ENCODE measurements at regions not wholly inside any gene's neighbourhood (a gene's known extent, or its start where the extent isn't known, plus 50 kb on each side); places are given as distances from the start of the nearest gene placed in this dataset.

GRCh38 chr2:187220071-187220470 lies 228.0 kb downstream of the CALCRL start:
- peaks cover 2% of the 10 kb centered on the region for H3K9me3 Mint-ChIP-seq
- POLR2A ChIA-PET = no interaction called here
- ATAC-seq (ENCODE audit: low read depth) (no peak), DNase-seq (no peak)
- no peaks in the 10 kb centered on the region for H3K27me3 Mint-ChIP-seq
- H3K27ac Mint-ChIP-seq = no peak overlapping the region
- H3K36me3 Mint-ChIP-seq (ENCODE audit: low read depth) = no peaks in the 10 kb centered on the region
- CTCF ChIA-PET = no interaction called here
- TF ChIP-seq CTCF (IDR thresholded peaks at IDR 0.05) = no peak
- no peaks in the 10 kb centered on the region for H3K4me1 Mint-ChIP-seq
- H3K4me3 Mint-ChIP-seq = no peak overlapping the region
- intact Hi-C loops (cut with micrococcal nuclease) = no loop called here

- Mint-ChIP-seq H3K27me3 (no peaks in the 10 kb centered on the region), H3K36me3 (ENCODE audit: low read depth) (no peaks in the 10 kb centered on the region), H3K4me1 (no peaks in the 10 kb centered on the region), H3K9me3 (peaks cover 4% of the 10 kb centered on the region), H3K27ac (no peak overlapping the region), H3K4me3 (no peak overlapping the region)
- ChIA-PET CTCF (no interaction called here), POLR2A (no interaction called here)
- no peak for ATAC-seq (ENCODE audit: low read depth)
- no peak for DNase-seq
- TF ChIP-seq CTCF (IDR thresholded peaks at IDR 0.05) = no peak
- intact Hi-C loops (cut with micrococcal nuclease) = no loop called here
Observed at GRCh38 chr2:187215532-187216240, 232.4 kb downstream of the CALCRL start.

GRCh38 chr2:187214306-187214705 lies 233.7 kb downstream of the CALCRL start:
- intact Hi-C loops (cut with micrococcal nuclease) = no loop called here
- CTCF ChIA-PET = no interaction called here
- H3K9me3 Mint-ChIP-seq = peaks cover 4% of the 10 kb centered on the region
- no peaks in the 10 kb centered on the region for H3K27me3 Mint-ChIP-seq
- DNase-seq (no peak), ATAC-seq (ENCODE audit: low read depth) (no peak)
- H3K27ac Mint-ChIP-seq = no peak overlapping the region
- no peak overlapping the region for H3K4me3 Mint-ChIP-seq
- no peak for TF ChIP-seq CTCF (IDR thresholded peaks at IDR 0.05)
- no peaks in the 10 kb centered on the region for H3K4me1 Mint-ChIP-seq
- H3K36me3 Mint-ChIP-seq (ENCODE audit: low read depth) = no peaks in the 10 kb centered on the region
- POLR2A ChIA-PET = no interaction called here

- DNase-seq = no peak
- Mint-ChIP-seq H3K27ac (no peak overlapping the region), H3K9me3 (peaks cover 4% of the 10 kb centered on the region), H3K36me3 (ENCODE audit: low read depth) (no peaks in the 10 kb centered on the region), H3K4me1 (no peaks in the 10 kb centered on the region), H3K4me3 (no peak overlapping the region), H3K27me3 (no peaks in the 10 kb centered on the region)
- intact Hi-C loops (cut with micrococcal nuclease) = no loop called here
- ATAC-seq (ENCODE audit: low read depth) = no peak
- ChIA-PET POLR2A (no interaction called here), CTCF (no interaction called here)
- no peak for TF ChIP-seq CTCF (IDR thresholded peaks at IDR 0.05)
Observed at GRCh38 chr2:187213798-187214197, 234.3 kb downstream of the CALCRL start.

GRCh38 chr2:187210726-187211125 lies 237.3 kb downstream of the CALCRL start:
- DNase-seq = no peak
- ChIA-PET CTCF (no interaction called here), POLR2A (no interaction called here)
- no peak overlapping the region for H3K27ac Mint-ChIP-seq
- ATAC-seq (ENCODE audit: low read depth) = no peak
- H3K36me3 Mint-ChIP-seq (ENCODE audit: low read depth) = no peaks in the 10 kb centered on the region
- no peak overlapping the region for H3K4me3 Mint-ChIP-seq
- no peak for TF ChIP-seq CTCF (IDR thresholded peaks at IDR 0.05)
- intact Hi-C loops (cut with micrococcal nuclease) = no loop called here
- peaks cover 2% of the 10 kb centered on the region for H3K9me3 Mint-ChIP-seq
- H3K27me3 Mint-ChIP-seq = no peaks in the 10 kb centered on the region
- no peaks in the 10 kb centered on the region for H3K4me1 Mint-ChIP-seq
